SK-N-SH treated with all-trans-retinoic acid at 6 μM for 48 hours (cell line): ENCODE measurements at regions not wholly inside any gene's neighbourhood (a gene's known extent, or its start where the extent isn't known, plus 50 kb on each side); places are given as distances from the start of the nearest gene placed in this dataset.

Experiments
- CSDC2 ChIP-seq: fragments of 250-450 bp; sonication (Bioruptor Pico); IDR thresholded peaks from 2 replicates; pipeline ENCODE4 v1.5.0; 2020; ENCODE audit warnings: mild to moderate bottlenecking, moderate library complexity
- ISL1 ChIP-seq: fragments of 250-450 bp; sonication (Bioruptor Pico); IDR thresholded peaks from 2 replicates; pipeline ENCODE4 v2.1.2; 2022; ENCODE audit warnings: mild to moderate bottlenecking, moderate library complexity
- OSR1 ChIP-seq: fragments of 250-450 bp; sonication (Bioruptor Pico); IDR thresholded peaks from 2 replicates; pipeline ENCODE4 v1.8.0; 2022; ENCODE audit warnings: moderate library complexity, mild to moderate bottlenecking, inconsistent platforms
- POU6F1 ChIP-seq: fragments of 250-450 bp; sonication (Bioruptor Pico); IDR thresholded peaks from 2 replicates; pipeline ENCODE4 v1.8.0; 2021; ENCODE audit warnings: low read depth, mild to moderate bottlenecking, moderate library complexity, borderline replicate concordance
- RARB ChIP-seq: fragments of 250-450 bp; sonication (Bioruptor Pico); IDR thresholded peaks from 2 replicates; pipeline ENCODE4 v1.8.0; 2021; ENCODE audit warnings: mild to moderate bottlenecking, moderate library complexity
- TOX ChIP-seq: fragments of 250-450 bp; sonication (Bioruptor Pico); IDR thresholded peaks from 2 replicates; pipeline ENCODE4 v1.8.0; 2021; ENCODE audit warnings: mild to moderate bottlenecking, moderate library complexity, borderline replicate concordance
- TSHZ2 ChIP-seq: fragments of 250-450 bp; sonication (Bioruptor Pico); IDR thresholded peaks from 2 replicates; pipeline ENCODE4 v1.5.0; 2020; ENCODE audit warnings: mild to moderate bottlenecking, moderate library complexity
- ZFP3 ChIP-seq: fragments of 250-450 bp; sonication (Bioruptor Pico); IDR thresholded peaks from 2 replicates; pipeline ENCODE4 v1.5.0; 2020; ENCODE audit warnings: mild to moderate bottlenecking, moderate library complexity
- ZFP30 ChIP-seq: fragments of 450-650 bp; formaldehyde crosslinking; IDR thresholded peaks from 2 replicates; pipeline ENCODE4 v1.5.0; 2022; ENCODE audit warnings: mild to moderate bottlenecking, moderate library complexity
- TF ChIP-seq, protein P1 (sequence below): fragments of 250-450 bp; sonication (Bioruptor Pico); IDR thresholded peaks from 2 replicates; pipeline ENCODE4 v1.8.0; 2020; ENCODE audit warnings: mild to moderate bottlenecking, moderate library complexity, borderline replicate concordance
- TF ChIP-seq, protein P2 (sequence below): fragments of 250-450 bp; sonication (Bioruptor Pico); IDR thresholded peaks from 2 replicates; pipeline ENCODE4 v1.5.1; 2021; ENCODE audit warnings: mild to moderate bottlenecking, moderate library complexity

- TF ChIP-seq TOX, result no peak
- TF ChIP-seq, protein P1, sequence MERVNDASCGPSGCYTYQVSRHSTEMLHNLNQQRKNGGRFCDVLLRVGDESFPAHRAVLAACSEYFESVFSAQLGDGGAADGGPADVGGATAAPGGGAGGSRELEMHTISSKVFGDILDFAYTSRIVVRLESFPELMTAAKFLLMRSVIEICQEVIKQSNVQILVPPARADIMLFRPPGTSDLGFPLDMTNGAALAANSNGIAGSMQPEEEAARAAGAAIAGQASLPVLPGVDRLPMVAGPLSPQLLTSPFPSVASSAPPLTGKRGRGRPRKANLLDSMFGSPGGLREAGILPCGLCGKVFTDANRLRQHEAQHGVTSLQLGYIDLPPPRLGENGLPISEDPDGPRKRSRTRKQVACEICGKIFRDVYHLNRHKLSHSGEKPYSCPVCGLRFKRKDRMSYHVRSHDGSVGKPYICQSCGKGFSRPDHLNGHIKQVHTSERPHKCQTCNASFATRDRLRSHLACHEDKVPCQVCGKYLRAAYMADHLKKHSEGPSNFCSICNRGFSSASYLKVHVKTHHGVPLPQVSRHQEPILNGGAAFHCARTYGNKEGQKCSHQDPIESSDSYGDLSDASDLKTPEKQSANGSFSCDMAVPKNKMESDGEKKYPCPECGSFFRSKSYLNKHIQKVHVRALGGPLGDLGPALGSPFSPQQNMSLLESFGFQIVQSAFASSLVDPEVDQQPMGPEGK (CRISPR knock-in tag), result no peak
- no peak for TF ChIP-seq TSHZ2 (CRISPR knock-in tag)
- TF ChIP-seq ZFP30 (CRISPR knock-in tag), result no peak
- TF ChIP-seq CSDC2 (CRISPR knock-in tag), result no peak
- TF ChIP-seq, protein P2, sequence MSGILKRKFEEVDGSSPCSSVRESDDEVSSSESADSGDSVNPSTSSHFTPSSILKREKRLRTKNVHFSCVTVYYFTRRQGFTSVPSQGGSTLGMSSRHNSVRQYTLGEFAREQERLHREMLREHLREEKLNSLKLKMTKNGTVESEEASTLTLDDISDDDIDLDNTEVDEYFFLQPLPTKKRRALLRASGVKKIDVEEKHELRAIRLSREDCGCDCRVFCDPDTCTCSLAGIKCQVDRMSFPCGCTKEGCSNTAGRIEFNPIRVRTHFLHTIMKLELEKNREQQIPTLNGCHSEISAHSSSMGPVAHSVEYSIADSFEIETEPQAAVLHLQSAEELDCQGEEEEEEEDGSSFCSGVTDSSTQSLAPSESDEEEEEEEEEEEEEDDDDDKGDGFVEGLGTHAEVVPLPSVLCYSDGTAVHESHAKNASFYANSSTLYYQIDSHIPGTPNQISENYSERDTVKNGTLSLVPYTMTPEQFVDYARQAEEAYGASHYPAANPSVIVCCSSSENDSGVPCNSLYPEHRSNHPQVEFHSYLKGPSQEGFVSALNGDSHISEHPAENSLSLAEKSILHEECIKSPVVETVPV (CRISPR knock-in tag), result no peak
- no peak for TF ChIP-seq POU6F1 (CRISPR knock-in tag)
- TF ChIP-seq OSR1, result no peak
- no peak for TF ChIP-seq RARB (CRISPR knock-in tag)
- no peak for TF ChIP-seq ISL1 (CRISPR knock-in tag)
- no peak for TF ChIP-seq ZFP3
Measured at GRCh38 chr2:219789476-219789875, 162.0 kb downstream of the SLC4A3 start.
